ENCODE measurements at regions not wholly inside any gene's neighbourhood (a gene's known extent, or its start where the extent isn't known, plus 50 kb on each side); places are given as distances from the start of the nearest gene placed in this dataset.

DNA sequence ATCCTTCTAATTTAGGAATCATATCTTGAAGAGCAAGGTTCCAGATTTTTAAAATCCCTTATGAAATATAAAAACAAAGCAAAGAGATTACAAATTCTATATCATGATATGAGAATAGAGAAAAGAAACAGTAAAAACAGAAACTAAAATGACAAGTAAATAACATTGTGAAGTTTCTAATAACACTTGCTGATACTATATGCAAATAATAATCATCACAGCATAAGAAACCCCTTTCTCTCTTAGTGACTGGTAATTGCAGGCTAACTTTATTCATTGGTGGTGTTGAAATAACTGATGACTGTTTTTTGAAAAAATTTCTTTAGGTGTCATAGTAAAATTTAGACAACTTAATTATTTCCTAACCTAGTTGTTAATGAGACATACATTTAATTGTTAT is 281.6 kb downstream of the PLA2G4A start:
- in situ Hi-C loops (cut with MboI): no loop called here
- TF ChIP-seq EZH2 (IDR thresholded peaks at IDR 0.05; ENCODE audit: insufficient read depth, poor library complexity, severe bottlenecking) (no peak), EZH2phosphoT487 (IDR thresholded peaks at IDR 0.05; ENCODE audit: insufficient read depth, low read depth) (no peak)
- H3F3A ChIP-seq (ENCODE audit: insufficient read depth): no peaks in the 10 kb centered on the region
- no peaks in the 10 kb centered on the region for H3K27me3 ChIP-seq (replicated peaks; ENCODE audit: insufficient read depth)
- H3K79me2 ChIP-seq (ENCODE audit: insufficient read depth): no peaks in the 10 kb centered on the region
- H3K9me2 ChIP-seq (ENCODE audit: insufficient read depth): no peaks in the 10 kb centered on the region
- no peak overlapping the region for H3K27ac ChIP-seq
- H3K9me3 ChIP-seq (ENCODE audit: low read depth): no peaks in the 10 kb centered on the region
- H4K20me1 ChIP-seq (ENCODE audit: insufficient read depth): no peaks in the 10 kb centered on the region
- H3K36me3 ChIP-seq (ENCODE audit: low read depth): no peaks in the 10 kb centered on the region
- H3K9ac ChIP-seq: no peak overlapping the region
- no peak for DNase-seq
- H3K4me2 ChIP-seq (ENCODE audit: unreplicated experiment): no peak overlapping the region
- H2AFZ ChIP-seq: no peak overlapping the region
- H3K4me3 ChIP-seq: no peak overlapping the region
- no peaks in the 10 kb centered on the region for H3K4me1 ChIP-seq (ENCODE audit: insufficient read depth)

GRCh38 chr1:187114792-187115191 is 286.0 kb downstream of the PLA2G4A start:
- H3K4me3 ChIP-seq: no peak overlapping the region
- H3F3A ChIP-seq (ENCODE audit: insufficient read depth): no peaks in the 10 kb centered on the region
- no peaks in the 10 kb centered on the region for H3K4me1 ChIP-seq (ENCODE audit: insufficient read depth)
- in situ Hi-C loops (cut with MboI): no loop called here
- no peaks in the 10 kb centered on the region for H3K9me3 ChIP-seq (ENCODE audit: low read depth)
- TF ChIP-seq EZH2phosphoT487 (IDR thresholded peaks at IDR 0.05; ENCODE audit: insufficient read depth, low read depth) (no peak), EZH2 (IDR thresholded peaks at IDR 0.05; ENCODE audit: insufficient read depth, poor library complexity, severe bottlenecking) (no peak)
- no peaks in the 10 kb centered on the region for H4K20me1 ChIP-seq (ENCODE audit: insufficient read depth)
- H3K79me2 ChIP-seq (ENCODE audit: insufficient read depth): no peaks in the 10 kb centered on the region
- no peaks in the 10 kb centered on the region for H3K36me3 ChIP-seq (ENCODE audit: low read depth)
- no peaks in the 10 kb centered on the region for H3K27me3 ChIP-seq (replicated peaks; ENCODE audit: insufficient read depth)
- no peak overlapping the region for H3K27ac ChIP-seq
- H3K4me2 ChIP-seq (ENCODE audit: unreplicated experiment): no peak overlapping the region
- no peak for DNase-seq
- H3K9ac ChIP-seq: no peak overlapping the region
- no peak overlapping the region for H2AFZ ChIP-seq
- no peaks in the 10 kb centered on the region for H3K9me2 ChIP-seq (ENCODE audit: insufficient read depth)

GRCh38 chr1:187121661-187122060 is 292.9 kb downstream of the PLA2G4A start:
- Histone ChIP-seq H3K4me3 (no peak overlapping the region), H3K9me3 (ENCODE audit: low read depth) (no peaks in the 10 kb centered on the region), H3K27ac (no peak overlapping the region), H3K36me3 (ENCODE audit: low read depth) (no peaks in the 10 kb centered on the region), H3K79me2 (ENCODE audit: insufficient read depth) (no peaks in the 10 kb centered on the region), H3K4me2 (ENCODE audit: unreplicated experiment) (no peak overlapping the region), H3K4me1 (ENCODE audit: insufficient read depth) (no peaks in the 10 kb centered on the region), H3F3A (ENCODE audit: insufficient read depth) (no peaks in the 10 kb centered on the region), H2AFZ (no peak overlapping the region), H3K27me3 (replicated peaks; ENCODE audit: insufficient read depth) (no peaks in the 10 kb centered on the region), H3K9me2 (ENCODE audit: insufficient read depth) (no peaks in the 10 kb centered on the region), H3K9ac (no peak overlapping the region), H4K20me1 (ENCODE audit: insufficient read depth) (no peaks in the 10 kb centered on the region)
- no peak for DNase-seq
- in situ Hi-C loops (cut with MboI): no loop called here
- TF ChIP-seq EZH2phosphoT487 (IDR thresholded peaks at IDR 0.05; ENCODE audit: insufficient read depth, low read depth) (no peak), EZH2 (IDR thresholded peaks at IDR 0.05; ENCODE audit: insufficient read depth, poor library complexity, severe bottlenecking) (no peak)

GRCh38 chr1:187122566-187122965 is 293.8 kb downstream of the PLA2G4A start:
- Histone ChIP-seq H4K20me1 (ENCODE audit: insufficient read depth) (no peaks in the 10 kb centered on the region), H3K9me2 (ENCODE audit: insufficient read depth) (no peaks in the 10 kb centered on the region), H3K27me3 (replicated peaks; ENCODE audit: insufficient read depth) (no peaks in the 10 kb centered on the region), H3F3A (ENCODE audit: insufficient read depth) (no peaks in the 10 kb centered on the region), H3K79me2 (ENCODE audit: insufficient read depth) (no peaks in the 10 kb centered on the region), H3K27ac (no peak overlapping the region), H3K9me3 (ENCODE audit: low read depth) (no peaks in the 10 kb centered on the region), H2AFZ (no peak overlapping the region), H3K9ac (no peak overlapping the region), H3K4me1 (ENCODE audit: insufficient read depth) (no peaks in the 10 kb centered on the region), H3K4me3 (no peak overlapping the region), H3K36me3 (ENCODE audit: low read depth) (no peaks in the 10 kb centered on the region), H3K4me2 (ENCODE audit: unreplicated experiment) (no peak overlapping the region)
- DNase-seq: no peak
- 91 to 98% methylated on average over 2 of the region's 2 CpGs for WGBS, 2 experiments (ENCODE audit: low coverage in 1 of 2, low lambda C conversion rate in 2 of 2, missing lambda C conversion rate in 2 of 2)
- TF ChIP-seq EZH2phosphoT487 (IDR thresholded peaks at IDR 0.05; ENCODE audit: insufficient read depth, low read depth): no peak
- no peak for TF ChIP-seq EZH2 (IDR thresholded peaks at IDR 0.05; ENCODE audit: insufficient read depth, poor library complexity, severe bottlenecking)
- in situ Hi-C loops (cut with MboI): no loop called here

- H3K9ac ChIP-seq: no peak overlapping the region
- H3F3A ChIP-seq (ENCODE audit: insufficient read depth): no peaks in the 10 kb centered on the region
- H4K20me1 ChIP-seq (ENCODE audit: insufficient read depth): no peaks in the 10 kb centered on the region
- no peak overlapping the region for H3K27ac ChIP-seq
- no peaks in the 10 kb centered on the region for H3K27me3 ChIP-seq (replicated peaks; ENCODE audit: insufficient read depth)
- no peaks in the 10 kb centered on the region for H3K79me2 ChIP-seq (ENCODE audit: insufficient read depth)
- TF ChIP-seq EZH2 (IDR thresholded peaks at IDR 0.05; ENCODE audit: insufficient read depth, poor library complexity, severe bottlenecking) (no peak), EZH2phosphoT487 (IDR thresholded peaks at IDR 0.05; ENCODE audit: insufficient read depth, low read depth) (no peak)
- DNase-seq: no peak
- H3K4me1 ChIP-seq (ENCODE audit: insufficient read depth): no peaks in the 10 kb centered on the region
- H3K9me3 ChIP-seq (ENCODE audit: low read depth): no peaks in the 10 kb centered on the region
- H3K36me3 ChIP-seq (ENCODE audit: low read depth): no peaks in the 10 kb centered on the region
- no peak overlapping the region for H3K4me3 ChIP-seq
- no peak overlapping the region for H3K4me2 ChIP-seq (ENCODE audit: unreplicated experiment)
- WGBS, 2 experiments (ENCODE audit: low coverage in 1 of 2, low lambda C conversion rate in 2 of 2, missing lambda C conversion rate in 2 of 2): 8 to 13% methylated on average over 1 of the region's 1 CpG
- in situ Hi-C loops (cut with MboI): no loop called here
- H3K9me2 ChIP-seq (ENCODE audit: insufficient read depth): no peaks in the 10 kb centered on the region
- H2AFZ ChIP-seq: no peak overlapping the region
Observed at GRCh38 chr1:187129132-187129531, 300.4 kb downstream of the PLA2G4A start.
